ENCODE measurements at regions not wholly inside any gene's neighbourhood (a gene's known extent, or its start where the extent isn't known, plus 50 kb on each side); places are given as distances from the start of the nearest gene placed in this dataset.
"Not testable (repeated sequence)": the region's sequence is repeated elsewhere in the genome, so short reads cannot be mapped to it uniquely, and the experiment has no call there.

DNA sequence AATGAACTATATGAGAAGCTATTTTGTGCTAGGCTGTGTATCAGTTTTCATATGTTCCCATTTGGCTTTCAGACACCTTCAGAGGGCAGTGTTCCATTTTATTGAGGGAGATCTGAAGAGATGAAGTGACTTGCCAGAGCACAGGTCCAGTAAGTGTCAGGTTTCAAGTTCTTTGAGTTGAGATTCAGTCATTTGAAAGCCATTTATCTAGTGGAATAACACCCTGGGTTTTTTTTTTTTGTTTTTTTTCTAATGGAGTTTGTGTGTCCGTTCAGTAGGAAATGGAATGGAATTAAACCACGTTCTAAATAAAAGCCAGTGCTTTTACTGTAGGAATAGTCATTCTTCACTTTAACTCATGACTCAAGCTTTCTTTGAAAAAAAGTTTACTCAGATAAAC lies 652.9 kb upstream of the USP24 start:
- Mint-ChIP-seq H3K9me3 (ENCODE audit: low read depth) (no peaks in the 10 kb centered on the region), H3K4me1 (no peaks in the 10 kb centered on the region), H3K36me3 (no peaks in the 10 kb centered on the region), H3K27ac (no peak overlapping the region), H3K4me3 (no peak overlapping the region), H3K27me3 (no peaks in the 10 kb centered on the region)
- no peak for ATAC-seq
- CTCF ChIA-PET, result no interaction called here
- DNase-seq, result no peak

DNA sequence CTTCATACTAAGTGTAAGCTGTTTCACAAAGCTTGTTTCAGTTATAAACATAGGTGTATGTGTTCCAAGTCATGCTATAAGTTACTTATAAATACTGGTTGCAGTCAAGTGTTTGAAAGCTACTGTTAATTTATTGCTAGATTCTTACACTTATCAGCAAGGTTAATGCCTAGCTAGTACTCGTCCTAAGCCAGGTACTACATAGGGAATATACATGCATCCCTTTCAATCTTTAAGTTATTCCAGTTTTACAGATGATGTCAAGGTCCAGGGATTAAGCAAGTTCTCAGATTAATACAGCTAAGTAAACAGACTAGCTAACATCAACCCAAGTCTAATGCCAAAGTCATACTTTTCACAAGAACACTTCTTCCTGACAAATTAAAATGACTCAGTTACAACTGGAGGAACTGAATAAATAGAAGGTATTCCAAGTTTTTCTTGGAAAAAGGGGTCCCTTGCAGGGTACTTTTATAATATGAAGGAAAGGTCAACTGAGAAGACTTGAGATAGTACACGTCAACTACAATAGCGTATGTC lies 652.2 kb upstream of the USP24 start:
- no peak for ATAC-seq
- H3K27me3 Mint-ChIP-seq, result no peaks in the 10 kb centered on the region
- H3K27ac Mint-ChIP-seq, result no peak overlapping the region
- H3K4me1 Mint-ChIP-seq, result no peaks in the 10 kb centered on the region
- no peaks in the 10 kb centered on the region for H3K9me3 Mint-ChIP-seq (ENCODE audit: low read depth)
- DNase-seq, result no peak
- H3K36me3 Mint-ChIP-seq, result no peaks in the 10 kb centered on the region
- no peak overlapping the region for H3K4me3 Mint-ChIP-seq
- CTCF ChIA-PET, result no interaction called here

DNA sequence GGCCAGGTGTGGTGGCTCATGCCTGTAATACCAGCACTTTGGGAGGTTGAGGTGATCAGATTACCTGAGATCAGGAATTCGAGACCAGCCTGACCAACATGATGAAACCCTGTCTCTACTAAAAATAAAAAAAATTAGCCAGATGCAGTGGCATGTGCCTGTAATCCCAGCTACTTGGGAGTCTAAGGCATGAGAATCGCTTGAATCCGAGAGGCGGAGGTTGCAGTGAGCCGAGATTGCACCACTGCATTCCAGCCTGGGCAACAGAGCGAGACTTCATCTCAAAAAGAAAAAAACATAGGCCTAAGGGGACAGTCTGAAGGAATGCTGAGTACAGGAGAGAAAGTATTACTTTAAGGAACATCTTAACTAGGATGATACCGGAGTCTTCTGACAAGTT lies 650.6 kb upstream of the USP24 start:
- CTCF ChIA-PET; H3K27ac Mint-ChIP-seq; H3K27me3 Mint-ChIP-seq; H3K9me3 Mint-ChIP-seq (ENCODE audit: low read depth); H3K4me1 Mint-ChIP-seq; H3K4me3 Mint-ChIP-seq; DNase-seq; ATAC-seq; H3K36me3 Mint-ChIP-seq: not testable (repeated sequence)

DNA sequence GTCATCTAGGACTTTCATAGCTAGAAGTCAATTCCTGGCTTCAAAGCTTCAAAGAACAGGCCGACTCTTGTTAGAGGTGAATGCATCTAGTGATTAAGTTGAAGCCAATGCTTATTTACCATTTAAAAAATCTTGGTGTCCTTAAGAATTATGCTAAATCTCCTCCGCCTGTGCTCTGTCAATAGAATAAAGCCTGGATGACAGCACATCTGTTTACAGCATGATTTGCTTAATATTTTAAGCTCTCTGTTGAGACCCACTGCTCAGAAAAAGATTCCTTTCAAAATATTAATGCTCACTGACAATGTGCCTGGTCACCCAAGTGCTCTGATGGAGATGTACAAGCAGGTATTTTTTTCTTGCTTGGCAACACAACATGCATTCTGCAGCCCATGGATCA lies 649.1 kb upstream of the USP24 start:
- CTCF ChIA-PET, result no interaction called here
- Mint-ChIP-seq H3K27ac (no peak overlapping the region), H3K4me1 (no peaks in the 10 kb centered on the region), H3K36me3 (no peaks in the 10 kb centered on the region), H3K27me3 (no peaks in the 10 kb centered on the region), H3K9me3 (ENCODE audit: low read depth) (no peaks in the 10 kb centered on the region), H3K4me3 (no peak overlapping the region)
- DNase-seq, result no peak
- no peak for ATAC-seq

DNA sequence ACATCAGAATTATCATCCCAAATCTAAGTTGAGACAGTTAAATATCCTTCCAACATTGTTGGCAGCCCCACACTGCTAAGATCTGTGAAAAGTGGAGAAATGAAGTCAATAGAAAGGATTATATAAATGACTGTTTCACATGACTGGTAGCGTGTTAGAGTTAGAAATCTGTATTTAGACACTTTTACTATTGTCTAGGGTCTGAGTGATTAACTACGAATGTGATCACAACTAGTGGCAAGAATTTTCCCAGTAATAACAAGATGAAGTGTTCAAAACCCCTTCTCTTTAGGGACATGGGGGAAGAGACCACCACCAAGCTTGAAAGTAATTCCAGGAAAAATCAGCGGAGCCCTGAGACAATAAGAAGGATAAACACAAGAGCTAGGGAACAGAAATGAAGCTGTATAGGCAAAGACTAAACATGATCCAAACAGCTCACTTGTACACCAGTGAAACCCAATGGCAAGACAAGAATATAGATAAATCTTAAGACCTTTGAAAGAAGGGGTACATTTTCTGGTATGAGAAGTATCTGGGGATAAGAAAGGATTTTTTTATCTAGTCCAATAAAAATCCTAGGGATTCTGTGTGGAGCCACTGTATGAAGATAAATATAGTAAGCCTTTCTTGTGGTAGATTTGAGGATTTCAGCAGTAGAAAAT lies 646.6 kb upstream of the USP24 start:
- DNase-seq, result no peak
- no peak overlapping the region for H3K27ac Mint-ChIP-seq
- no peaks in the 10 kb centered on the region for H3K9me3 Mint-ChIP-seq (ENCODE audit: low read depth)
- no peaks in the 10 kb centered on the region for H3K27me3 Mint-ChIP-seq
- H3K4me3 Mint-ChIP-seq, result no peak overlapping the region
- CTCF ChIA-PET, result interaction anchor here (1.2 kb wide), 1 partner anchor 11 kb away, joined by 3 read pairs; no protein-coding TSS in a partner anchor
- no peak for ATAC-seq
- no peaks in the 10 kb centered on the region for H3K36me3 Mint-ChIP-seq
- no peaks in the 10 kb centered on the region for H3K4me1 Mint-ChIP-seq

DNA sequence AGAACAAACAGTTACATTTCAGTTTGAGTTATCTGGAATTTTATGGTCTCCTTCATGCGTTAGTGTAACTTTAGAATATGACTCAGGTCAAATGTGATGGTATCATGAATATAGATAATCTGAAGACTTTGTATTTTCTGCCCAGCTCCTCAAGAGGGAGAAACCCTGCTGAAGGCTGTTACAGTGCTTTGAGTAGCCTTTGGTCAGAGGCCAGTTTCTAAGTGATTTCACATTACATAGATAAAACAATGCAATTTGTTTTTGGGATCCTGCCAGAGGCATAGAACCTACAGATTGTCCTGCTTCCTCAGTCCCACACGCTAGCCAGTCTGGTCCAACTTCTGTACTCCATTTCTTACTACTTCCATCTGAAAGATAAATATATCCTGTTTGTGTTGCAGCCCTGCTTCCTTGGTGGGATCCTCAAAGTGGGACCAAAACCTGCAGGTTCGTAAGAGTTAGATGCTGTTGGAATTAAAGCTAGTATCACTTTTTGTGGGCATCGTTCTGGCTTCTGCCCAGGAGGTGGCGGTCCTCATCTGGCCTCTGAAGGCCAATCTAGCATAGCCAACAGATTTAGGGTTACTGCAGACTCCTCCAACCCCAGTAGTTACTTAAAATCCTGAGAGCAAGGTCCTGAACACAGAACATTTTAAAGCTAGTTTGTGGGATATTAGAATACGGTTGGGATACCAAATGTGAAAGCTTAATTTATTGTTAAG lies 645.8 kb upstream of the USP24 start:
- Mint-ChIP-seq H3K27me3 (no peaks in the 10 kb centered on the region), H3K4me3 (no peak overlapping the region), H3K27ac (no peak overlapping the region), H3K4me1 (no peaks in the 10 kb centered on the region), H3K9me3 (ENCODE audit: low read depth) (no peaks in the 10 kb centered on the region), H3K36me3 (no peaks in the 10 kb centered on the region)
- CTCF ChIA-PET, result interaction anchor here (1.2 kb wide), 1 partner anchor 10 kb away, joined by 3 read pairs; no protein-coding TSS in a partner anchor
- DNase-seq (no peak), ATAC-seq (no peak)

DNA sequence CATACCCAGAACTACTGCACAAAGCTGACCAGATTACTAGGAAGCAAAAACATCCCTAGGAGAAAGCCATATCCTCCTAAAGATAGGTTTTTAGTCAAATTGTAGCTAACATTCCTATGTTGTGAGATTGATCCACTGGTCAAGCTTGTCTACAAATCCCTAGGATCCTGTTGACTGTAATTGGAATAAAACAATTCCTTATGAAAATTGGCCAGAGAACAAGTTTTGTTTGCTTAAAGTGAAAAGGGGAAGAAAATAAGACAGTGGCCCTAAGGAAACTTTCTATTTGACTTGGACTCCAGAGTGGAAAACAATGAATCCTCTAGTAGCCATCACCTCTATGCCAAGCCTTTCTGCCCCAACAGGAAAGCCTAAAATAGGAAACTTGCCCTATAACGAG lies 645.2 kb upstream of the USP24 start:
- CTCF ChIA-PET, result interaction anchor here (1.2 kb wide), 1 partner anchor 9 kb away, joined by 3 read pairs; no protein-coding TSS in a partner anchor
- H3K4me3 Mint-ChIP-seq, result no peak overlapping the region
- ATAC-seq (no peak), DNase-seq (no peak)
- H3K4me1 Mint-ChIP-seq, result no peaks in the 10 kb centered on the region
- H3K27ac Mint-ChIP-seq, result no peak overlapping the region
- no peaks in the 10 kb centered on the region for H3K27me3 Mint-ChIP-seq
- H3K36me3 Mint-ChIP-seq, result no peaks in the 10 kb centered on the region
- no peaks in the 10 kb centered on the region for H3K9me3 Mint-ChIP-seq (ENCODE audit: low read depth)

DNA sequence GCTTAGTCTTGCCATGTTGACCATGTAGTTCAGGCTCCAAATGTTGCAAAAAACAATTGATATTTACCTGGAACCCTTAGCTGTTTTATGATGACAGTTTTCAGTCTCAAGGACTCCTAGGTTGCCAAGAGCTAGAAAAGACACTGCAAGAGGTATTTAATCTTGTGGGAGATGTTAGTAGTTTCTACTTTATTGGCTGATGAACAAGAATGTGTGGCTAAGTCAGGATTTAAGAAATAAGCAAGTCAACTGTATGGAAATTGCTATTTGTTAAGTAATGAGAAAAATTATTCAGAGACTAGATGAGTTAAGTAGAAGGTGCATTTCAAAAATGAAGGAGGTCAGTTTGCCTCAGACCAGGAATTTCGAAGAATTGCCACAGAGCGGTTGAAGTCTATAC lies 639.7 kb upstream of the USP24 start:
- Mint-ChIP-seq H3K4me3 (no peak overlapping the region), H3K36me3 (no peaks in the 10 kb centered on the region), H3K9me3 (ENCODE audit: low read depth) (no peaks in the 10 kb centered on the region), H3K27me3 (no peaks in the 10 kb centered on the region), H3K4me1 (no peaks in the 10 kb centered on the region), H3K27ac (no peak overlapping the region)
- no peak for DNase-seq
- CTCF ChIA-PET, result no interaction called here
- ATAC-seq, result no peak

DNA sequence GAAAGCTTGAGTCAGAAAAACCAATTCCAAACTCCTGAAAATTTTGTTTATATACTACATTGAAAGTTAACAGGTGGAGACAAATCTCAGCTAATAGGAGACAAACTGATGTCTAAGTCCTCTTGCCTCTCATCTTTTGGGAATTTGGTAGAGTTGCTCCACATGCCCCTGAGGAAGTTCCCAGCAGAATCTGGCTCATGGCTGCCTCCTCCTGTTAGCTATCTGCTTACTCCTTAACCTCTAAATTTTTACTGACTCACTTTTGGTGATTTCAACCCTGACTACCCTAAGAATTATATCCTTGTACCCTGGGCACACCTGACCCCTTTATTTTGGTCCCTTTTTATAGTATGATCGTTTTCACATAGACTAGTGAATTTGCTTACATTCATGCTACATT lies 633.7 kb upstream of the USP24 start:
- no peaks in the 10 kb centered on the region for H3K27me3 Mint-ChIP-seq
- no peak overlapping the region for H3K27ac Mint-ChIP-seq
- no peaks in the 10 kb centered on the region for H3K9me3 Mint-ChIP-seq (ENCODE audit: low read depth)
- CTCF ChIA-PET, result no interaction called here
- H3K36me3 Mint-ChIP-seq, result no peaks in the 10 kb centered on the region
- H3K4me1 Mint-ChIP-seq, result no peaks in the 10 kb centered on the region
- ATAC-seq (no peak), DNase-seq (no peak)
- no peak overlapping the region for H3K4me3 Mint-ChIP-seq

DNA sequence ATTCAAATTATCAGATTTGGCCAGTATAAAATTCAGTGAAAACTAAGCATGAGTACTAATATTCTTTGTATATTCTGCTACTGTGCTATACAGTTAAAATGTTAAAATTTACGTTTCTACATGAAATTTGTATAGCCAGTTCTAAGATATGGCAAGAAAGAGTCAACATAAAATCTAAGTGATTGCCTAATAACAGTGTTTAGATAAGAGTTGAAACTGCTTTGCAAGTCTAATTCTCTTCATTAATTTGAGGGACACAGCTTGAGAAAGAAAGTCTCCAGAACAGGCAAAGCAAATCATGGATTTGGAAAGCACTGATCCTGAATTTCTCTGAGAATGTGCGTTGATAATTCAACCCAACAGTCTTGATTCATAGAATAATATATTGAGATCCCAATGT lies 630.9 kb upstream of the USP24 start:
- no peaks in the 10 kb centered on the region for H3K27me3 Mint-ChIP-seq
- ATAC-seq (no peak), DNase-seq (no peak)
- no peak overlapping the region for H3K27ac Mint-ChIP-seq
- no peak overlapping the region for H3K4me3 Mint-ChIP-seq
- no peaks in the 10 kb centered on the region for H3K9me3 Mint-ChIP-seq (ENCODE audit: low read depth)
- CTCF ChIA-PET, result no interaction called here
- H3K4me1 Mint-ChIP-seq, result no peaks in the 10 kb centered on the region
- H3K36me3 Mint-ChIP-seq, result no peaks in the 10 kb centered on the region

DNA sequence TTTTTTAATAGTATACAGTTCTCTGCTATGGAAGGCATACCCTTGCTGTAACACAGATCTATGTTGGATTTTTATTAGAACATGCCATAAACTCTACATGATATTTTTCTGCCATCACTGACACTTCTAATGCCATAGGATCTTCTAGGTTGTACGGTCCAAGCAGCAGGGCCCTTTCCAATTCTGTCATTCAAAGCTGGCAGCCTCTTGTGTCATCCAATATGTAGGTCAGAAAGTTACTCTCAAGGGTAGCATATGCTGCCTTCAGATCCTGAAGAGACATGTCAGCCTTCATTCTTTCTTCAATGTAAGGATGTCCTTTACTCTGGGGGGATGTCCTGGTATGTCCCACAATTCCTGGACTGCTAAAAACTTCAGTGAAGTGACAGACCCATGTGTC lies 629.2 kb upstream of the USP24 start:
- no peak overlapping the region for H3K4me3 Mint-ChIP-seq
- no peak overlapping the region for H3K27ac Mint-ChIP-seq
- no peaks in the 10 kb centered on the region for H3K27me3 Mint-ChIP-seq
- DNase-seq, result no peak
- H3K4me1 Mint-ChIP-seq, result no peaks in the 10 kb centered on the region
- no peaks in the 10 kb centered on the region for H3K36me3 Mint-ChIP-seq
- no peak for ATAC-seq
- CTCF ChIA-PET, result no interaction called here
- H3K9me3 Mint-ChIP-seq (ENCODE audit: low read depth), result no peaks in the 10 kb centered on the region

DNA sequence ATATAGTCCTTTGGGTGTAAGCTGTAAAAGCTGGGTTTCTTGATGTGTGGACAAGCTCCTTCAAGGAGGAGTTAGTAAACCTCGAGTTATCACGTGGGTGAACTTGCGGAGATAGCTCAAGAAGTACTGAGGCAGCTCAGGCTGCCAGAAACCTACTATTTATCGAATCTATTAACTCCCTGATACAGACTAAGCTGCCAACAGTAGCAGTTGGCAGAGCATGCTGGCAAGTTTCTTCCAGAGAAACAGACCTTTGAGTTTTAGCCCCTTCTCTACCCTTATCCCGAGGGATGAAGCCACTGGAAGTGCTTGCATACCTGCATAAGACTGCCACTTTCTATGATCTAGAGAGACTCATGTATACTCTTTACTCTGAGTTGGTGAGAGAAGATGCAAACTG lies 624.5 kb upstream of the USP24 start:
- no peaks in the 10 kb centered on the region for H3K4me1 Mint-ChIP-seq
- H3K27ac Mint-ChIP-seq, result no peak overlapping the region
- no peak for DNase-seq
- no peak for ATAC-seq
- H3K9me3 Mint-ChIP-seq (ENCODE audit: low read depth), result no peaks in the 10 kb centered on the region
- H3K4me3 Mint-ChIP-seq, result no peak overlapping the region
- CTCF ChIA-PET, result no interaction called here
- no peaks in the 10 kb centered on the region for H3K36me3 Mint-ChIP-seq
- no peaks in the 10 kb centered on the region for H3K27me3 Mint-ChIP-seq

DNA sequence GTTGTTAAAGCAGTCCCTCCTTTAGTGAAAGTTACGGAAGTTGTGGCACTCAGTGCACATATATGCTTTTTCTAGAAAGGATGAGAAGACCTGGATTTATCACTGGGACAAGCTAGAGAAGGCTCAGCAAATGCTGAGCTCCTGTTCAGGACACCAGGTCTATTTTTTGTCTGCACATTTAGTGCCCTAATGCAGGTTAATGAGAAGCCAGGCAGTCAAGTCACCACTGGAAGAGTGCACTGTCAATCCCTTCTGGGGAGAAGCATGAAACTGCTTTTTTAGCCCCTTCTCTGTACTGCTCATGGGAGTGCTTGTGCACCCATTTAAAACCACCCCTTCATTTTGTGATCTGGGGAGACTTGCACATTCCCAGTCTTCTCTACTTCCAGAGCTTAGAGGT lies 624.1 kb upstream of the USP24 start:
- Mint-ChIP-seq H3K36me3 (no peaks in the 10 kb centered on the region), H3K4me3 (no peak overlapping the region), H3K27ac (no peak overlapping the region), H3K27me3 (no peaks in the 10 kb centered on the region), H3K4me1 (no peaks in the 10 kb centered on the region), H3K9me3 (ENCODE audit: low read depth) (no peaks in the 10 kb centered on the region)
- no peak for ATAC-seq
- DNase-seq, result no peak
- CTCF ChIA-PET, result no interaction called here

DNA sequence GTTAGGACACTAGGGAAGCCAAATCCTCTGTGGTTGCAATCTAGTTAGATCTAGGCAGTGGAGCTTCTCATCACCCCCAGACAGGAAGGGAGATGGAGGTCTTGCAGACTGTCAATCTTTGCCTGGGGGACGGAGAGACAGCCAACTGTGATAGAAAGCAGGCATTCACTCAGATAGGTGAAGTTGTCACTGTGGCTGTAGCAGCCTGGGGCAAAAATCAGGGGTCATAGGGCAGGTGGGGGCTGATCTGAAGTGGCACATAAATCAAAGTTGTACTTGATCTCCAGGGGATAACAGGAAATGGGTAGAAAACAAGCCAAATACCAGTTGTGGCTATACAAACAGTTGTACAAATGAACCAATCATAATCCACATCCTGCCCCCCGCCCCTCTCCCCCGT lies 620.9 kb upstream of the USP24 start:
- no peaks in the 10 kb centered on the region for H3K27me3 Mint-ChIP-seq
- no peaks in the 10 kb centered on the region for H3K36me3 Mint-ChIP-seq
- H3K9me3 Mint-ChIP-seq (ENCODE audit: low read depth), result no peaks in the 10 kb centered on the region
- H3K4me3 Mint-ChIP-seq, result no peak overlapping the region
- DNase-seq (no peak), ATAC-seq (no peak)
- CTCF ChIA-PET, result no interaction called here
- H3K27ac Mint-ChIP-seq, result no peak overlapping the region
- H3K4me1 Mint-ChIP-seq, result no peaks in the 10 kb centered on the region

All from activated CD8-positive, alpha-beta memory T cell treated with anti-CD3 and anti-CD28 coated beads, Interleukin-2, amount 10 ng/mL, durations not matched to agents 7 days and 5 days (primary cell).